ENCODE measurements at regions not wholly inside any gene's neighbourhood (a gene's known extent, or its start where the extent isn't known, plus 50 kb on each side); places are given as distances from the start of the nearest gene placed in this dataset.

GRCh38 chr4:33485111-33485510 lies 2759.2 kb downstream of the ARAP2 start:
- TF ChIP-seq SUZ12 (IDR thresholded peaks at IDR 0.05; ENCODE audit: extremely low read depth, insufficient read depth, insufficient read length) (no peak), ZNF274 (IDR thresholded peaks at IDR 0.05; ENCODE audit: low read depth, low read length) (no peak), YY1 (IDR thresholded peaks at IDR 0.05; ENCODE audit: insufficient read depth, insufficient read length) (no peak)

Measured in NT2/D1 (cell line).